IMR-90 (cell line): ENCODE measurements at regions not wholly inside any gene's neighbourhood (a gene's known extent, or its start where the extent isn't known, plus 50 kb on each side); places are given as distances from the start of the nearest gene placed in this dataset.

ENCODE experiments used
- ATAC-seq: fragments of 200-7000 bp; cut with Tn5 transposase; 2 replicates; pipeline ENCODE4 v1.9.1; 2020; ENCODE audit warnings: low read depth, mild to moderate bottlenecking, moderate library complexity
- BruUV-seq: library from RNA; stranded (reverse); fragments of 400-500 nt; replicated peaks from 2 replicates; lab custom pipeline; 2021; lab: Mats Ljungman, UMichigan
- CTCF ChIA-PET: fragments of 300-600 bp; formaldehyde crosslinking; extraction: SDS; loops from one replicate; lab custom pipeline; 2021; ENCODE audit warnings: antibody characterized with exemption; lab: Yijun Ruan, JAX
- POLR2A ChIA-PET: fragments of 300-600 bp; sonication (Branson Sonifier 250); formaldehyde crosslinking; loops from one replicate; lab custom pipeline; 2022; ENCODE audit warnings: antibody characterized with exemption; ENCODE audit not compliant: unreplicated experiment; lab: Charles Lee
- DNase-seq: peaks from one replicate; pipeline ENCODE4 v3.0.0; 2013
- H2AFZ ChIP-seq: replicated peaks from 2 replicates; pipeline ENCODE3; 2013; ENCODE audit warnings: low read length, mild to moderate bottlenecking; ENCODE audit not compliant: poor library complexity
- H2AK5ac ChIP-seq: 2 replicates; pipeline ENCODE4 v1.6.1; 2013; ENCODE audit warnings: low read depth, low read length, inconsistent platforms
- H2AK9ac ChIP-seq: replicated peaks from 2 replicates; pipeline ENCODE3; 2013; ENCODE audit warnings: mild to moderate bottlenecking, low read depth, low read length, moderate library complexity; ENCODE audit not compliant: poor library complexity
- H2BK120ac ChIP-seq: 2 replicates; pipeline ENCODE4 v1.6.1; 2013; ENCODE audit warnings: low read depth, low read length, inconsistent platforms
- H2BK15ac ChIP-seq: 3 replicates; pipeline ENCODE4 v1.6.1; 2013; ENCODE audit warnings: low read depth, low read length, inconsistent platforms
- H2BK20ac ChIP-seq: 2 replicates; pipeline ENCODE4 v1.6.1; 2013; ENCODE audit warnings: low read depth, mild to moderate bottlenecking, inconsistent platforms, low read length, moderate library complexity
- H2BK5ac ChIP-seq: 2 replicates; pipeline ENCODE4 v1.6.1; 2013; ENCODE audit warnings: mild to moderate bottlenecking, low read depth, low read length, inconsistent platforms; ENCODE audit not compliant: poor library complexity, severe bottlenecking
- H3K14ac ChIP-seq: replicated peaks from 2 replicates; pipeline ENCODE4 v1.6.1; 2013; ENCODE audit warnings: low read depth, low read length, inconsistent platforms
- H3K18ac ChIP-seq: 2 replicates; pipeline ENCODE4 v1.6.1; 2013; ENCODE audit warnings: low read depth, low read length, control low read depth
- H3K23ac ChIP-seq: 2 replicates; pipeline ENCODE4 v1.6.1; 2013; ENCODE audit warnings: low read depth, low read length, inconsistent platforms
- H3K27ac ChIP-seq: 2 replicates; pipeline ENCODE4 v1.5.1; 2013; ENCODE audit warnings: mild to moderate bottlenecking, control low read depth, low read length; ENCODE audit not compliant: insufficient read depth
- H3K27me3 ChIP-seq: 2 replicates; pipeline ENCODE4 v1.6.1; 2013; ENCODE audit warnings: low read length; ENCODE audit not compliant: control insufficient read depth, insufficient read depth
- H3K36me3 ChIP-seq: 2 replicates; pipeline ENCODE4 v1.6.1; 2013; ENCODE audit warnings: low read length, mixed read lengths; ENCODE audit not compliant: control insufficient read depth, insufficient read depth
- H3K4ac ChIP-seq: 2 replicates; pipeline ENCODE4 v1.6.1; 2013; ENCODE audit warnings: low read depth, low read length, inconsistent platforms
- H3K4me1 ChIP-seq: 2 replicates; pipeline ENCODE4 v1.6.1; 2013; ENCODE audit warnings: low read length, mixed read lengths; ENCODE audit not compliant: control insufficient read depth, insufficient read depth
- H3K4me2 ChIP-seq: 2 replicates; pipeline ENCODE4 v1.6.1; 2013; ENCODE audit warnings: low read depth, mild to moderate bottlenecking, control low read depth, low read length, moderate library complexity
- H3K4me3 ChIP-seq: 2 replicates; pipeline ENCODE4 v1.5.1; 2013; ENCODE audit warnings: low read depth, mild to moderate bottlenecking, control low read depth, low read length, moderate library complexity; ENCODE audit not compliant: insufficient read depth
- H3K56ac ChIP-seq: 2 replicates; pipeline ENCODE4 v1.6.1; 2013; ENCODE audit warnings: low read length, inconsistent platforms; ENCODE audit not compliant: insufficient read depth; ENCODE audit errors: extremely low read depth
- H3K79me1 ChIP-seq, 2 experiments: 2 replicates each; pipeline ENCODE4 v1.6.1; 2013; ENCODE audit warnings: low read length in 2 of 2, inconsistent platforms in 1 of 2, low read depth in 1 of 2
- H3K9ac ChIP-seq: 2 replicates; pipeline ENCODE4 v1.6.1; 2013; ENCODE audit warnings: low read depth, low read length, control low read depth
- H3K9me1 ChIP-seq: 2 replicates; pipeline ENCODE4 v1.6.1; 2013; ENCODE audit warnings: low read length, inconsistent platforms; ENCODE audit not compliant: insufficient read depth
- H3K9me3 ChIP-seq: 2 replicates; pipeline ENCODE4 v1.6.1; 2013; ENCODE audit warnings: low read length; ENCODE audit not compliant: control insufficient read depth, insufficient read depth
- H4K20me1 ChIP-seq: 2 replicates; pipeline ENCODE4 v1.6.1; 2013; ENCODE audit warnings: low read length, inconsistent platforms; ENCODE audit not compliant: insufficient read depth
- H4K5ac ChIP-seq: 2 replicates; pipeline ENCODE4 v1.6.1; 2013; ENCODE audit warnings: mild to moderate bottlenecking, low read depth, low read length, control low read depth
- H4K8ac ChIP-seq, 2 experiments: 2 replicates each; pipeline ENCODE4 v1.6.1; 2013; ENCODE audit warnings: low read depth in 2 of 2, low read length in 2 of 2, control low read depth in 1 of 2, inconsistent platforms in 1 of 2
- H4K91ac ChIP-seq: 2 replicates; pipeline ENCODE4 v1.6.1; 2013; ENCODE audit warnings: low read depth, low read length, inconsistent platforms; ENCODE audit not compliant: insufficient read depth
- BHLHE40 ChIP-seq: fragments of 150-350 bp; IDR thresholded peaks from 2 replicates; pipeline ENCODE4 v1.6.1; 2016; ENCODE audit warnings: mild to moderate bottlenecking, low read depth, low read length
- CEBPB ChIP-seq: IDR thresholded peaks from 2 replicates; pipeline ENCODE4 v1.6.1; 2012; ENCODE audit warnings: low read depth, low read length, improper control_type of control experiment
- FOS ChIP-seq: fragments of 150-350 bp; IDR thresholded peaks from 2 replicates; pipeline ENCODE4 v1.6.1; 2016; ENCODE audit warnings: low read depth, low read length
- MAFK ChIP-seq: IDR thresholded peaks from 2 replicates; pipeline ENCODE4 v1.6.1; 2012; ENCODE audit warnings: low read depth, low read length, improper control_type of control experiment
- MAZ ChIP-seq: IDR thresholded peaks from 2 replicates; pipeline ENCODE4 v1.6.1; 2012; ENCODE audit warnings: low read depth, mild to moderate bottlenecking, low read length, improper control_type of control experiment, moderate library complexity, borderline replicate concordance
- MXI1 ChIP-seq: IDR thresholded peaks from 2 replicates; pipeline ENCODE4 v1.6.1; 2012; ENCODE audit warnings: low read depth, mild to moderate bottlenecking, low read length, moderate library complexity, borderline replicate concordance
- NFE2L2 ChIP-seq: fragments of 150-350 bp; IDR thresholded peaks from 2 replicates; pipeline ENCODE4 v1.6.1; 2016; ENCODE audit warnings: low read depth, mild to moderate bottlenecking, low read length
- POLR2A ChIP-seq: IDR thresholded peaks from 2 replicates; pipeline ENCODE4 v1.6.1; 2012; ENCODE audit warnings: mild to moderate bottlenecking, low read depth, low read length
- RAD21 ChIP-seq: IDR thresholded peaks from 2 replicates; pipeline ENCODE4 v1.6.1; 2012; ENCODE audit warnings: low read length, improper control_type of control experiment
- RCOR1 ChIP-seq: IDR thresholded peaks from 2 replicates; pipeline ENCODE4 v1.6.1; 2012; ENCODE audit warnings: mild to moderate bottlenecking, low read length, improper control_type of control experiment; ENCODE audit not compliant: insufficient replicate concordance
- SMC3 ChIP-seq: fragments of 150-350 bp; IDR thresholded peaks from 2 replicates; pipeline ENCODE4 v1.6.1; 2016; ENCODE audit warnings: low read depth, mild to moderate bottlenecking, antibody characterized with exemption, low read length, moderate library complexity
- WGBS, 2 experiments: methylation state at CpG; one replicate each; pipeline versions ENCODE4 v1.1.5 to v1.1.7; 2013; ENCODE audit warnings: missing lambda C conversion rate in 2 of 2; ENCODE audit not compliant: insufficient read length in 1 of 2; ENCODE audit errors: extremely low coverage in 2 of 2; 5-methylcytosine and 5-hydroxymethylcytosine counted together
- dilution Hi-C: fragments of 300-500 bp; cut with HindIII; formaldehyde crosslinking; loops from one replicate; pipeline ENCODE4 v1.14.3; 2018; ENCODE audit warnings: low sequenced_read_pairs; ENCODE audit not compliant: unreplicated experiment
- in situ Hi-C: fragments of 300-500 bp; cut with MboI; formaldehyde crosslinking; loops from 3 replicates; pipeline ENCODE4 v1.14.3; 2019; ENCODE audit warnings: low sequenced_read_pairs, inconsistent platforms, mixed read lengths
- intact Hi-C: fragments of 100-400 bp; cut with micrococcal nuclease; formaldehyde crosslinking; loops from 2 replicates; pipeline ENCODE4 v1.10.0; 2022
- TF ChIP-seq, protein P1 (sequence below): fragments of 150-350 bp; IDR thresholded peaks from 2 replicates; pipeline ENCODE4 v1.6.1; 2016; ENCODE audit warnings: low read depth, mild to moderate bottlenecking, low read length, moderate library complexity, borderline replicate concordance
- TF ChIP-seq, protein P2 (sequence below): conservative IDR thresholded peaks from 2 replicates; pipeline ENCODE4 v1.5.1; 2012; ENCODE audit warnings: mild to moderate bottlenecking, low read depth, low read length, improper control_type of control experiment
- TF ChIP-seq, protein P3 (sequence below): fragments of 150-350 bp; IDR thresholded peaks from 2 replicates; pipeline ENCODE4 v1.6.1; 2017; ENCODE audit warnings: mild to moderate bottlenecking, antibody characterized with exemption, low read length, low read depth

DNA sequence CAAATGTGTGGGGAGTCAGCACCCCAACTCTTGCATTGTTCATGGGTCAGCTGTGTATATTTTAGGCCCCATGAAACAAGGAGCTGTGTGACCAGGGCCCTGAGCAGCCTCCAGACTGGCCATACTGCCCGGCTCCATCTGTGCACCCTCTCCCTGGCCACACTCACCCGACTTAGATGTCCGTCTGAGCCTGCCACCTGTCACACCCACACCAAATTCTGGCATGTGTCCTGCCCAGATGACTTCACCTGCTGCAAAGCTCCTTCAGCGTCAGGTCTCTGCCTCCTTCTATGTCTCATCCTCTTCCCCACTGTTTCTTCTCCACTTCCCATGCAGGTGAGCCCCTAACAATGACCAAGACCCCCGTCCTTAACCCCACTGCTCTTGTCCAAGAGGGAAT, 88.1 kb upstream of the THBS2 start:
- ATAC-seq (no peak), DNase-seq (no peak)
- in situ Hi-C loops: no loop called here
- H3K23ac ChIP-seq: no peak overlapping the region
- no peak overlapping the region for H2AFZ ChIP-seq
- TF ChIP-seq SMC3 (no peak), BHLHE40 (no peak), RAD21 (no peak), NFE2L2 (no peak), RCOR1 (no peak), POLR2A (no peak), CEBPB (no peak), FOS (no peak), MAZ (no peak), MXI1 (no peak), MAFK (no peak)
- TF ChIP-seq, protein P1, sequence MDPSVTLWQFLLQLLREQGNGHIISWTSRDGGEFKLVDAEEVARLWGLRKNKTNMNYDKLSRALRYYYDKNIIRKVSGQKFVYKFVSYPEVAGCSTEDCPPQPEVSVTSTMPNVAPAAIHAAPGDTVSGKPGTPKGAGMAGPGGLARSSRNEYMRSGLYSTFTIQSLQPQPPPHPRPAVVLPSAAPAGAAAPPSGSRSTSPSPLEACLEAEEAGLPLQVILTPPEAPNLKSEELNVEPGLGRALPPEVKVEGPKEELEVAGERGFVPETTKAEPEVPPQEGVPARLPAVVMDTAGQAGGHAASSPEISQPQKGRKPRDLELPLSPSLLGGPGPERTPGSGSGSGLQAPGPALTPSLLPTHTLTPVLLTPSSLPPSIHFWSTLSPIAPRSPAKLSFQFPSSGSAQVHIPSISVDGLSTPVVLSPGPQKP: no peak
- TF ChIP-seq, protein P2, sequence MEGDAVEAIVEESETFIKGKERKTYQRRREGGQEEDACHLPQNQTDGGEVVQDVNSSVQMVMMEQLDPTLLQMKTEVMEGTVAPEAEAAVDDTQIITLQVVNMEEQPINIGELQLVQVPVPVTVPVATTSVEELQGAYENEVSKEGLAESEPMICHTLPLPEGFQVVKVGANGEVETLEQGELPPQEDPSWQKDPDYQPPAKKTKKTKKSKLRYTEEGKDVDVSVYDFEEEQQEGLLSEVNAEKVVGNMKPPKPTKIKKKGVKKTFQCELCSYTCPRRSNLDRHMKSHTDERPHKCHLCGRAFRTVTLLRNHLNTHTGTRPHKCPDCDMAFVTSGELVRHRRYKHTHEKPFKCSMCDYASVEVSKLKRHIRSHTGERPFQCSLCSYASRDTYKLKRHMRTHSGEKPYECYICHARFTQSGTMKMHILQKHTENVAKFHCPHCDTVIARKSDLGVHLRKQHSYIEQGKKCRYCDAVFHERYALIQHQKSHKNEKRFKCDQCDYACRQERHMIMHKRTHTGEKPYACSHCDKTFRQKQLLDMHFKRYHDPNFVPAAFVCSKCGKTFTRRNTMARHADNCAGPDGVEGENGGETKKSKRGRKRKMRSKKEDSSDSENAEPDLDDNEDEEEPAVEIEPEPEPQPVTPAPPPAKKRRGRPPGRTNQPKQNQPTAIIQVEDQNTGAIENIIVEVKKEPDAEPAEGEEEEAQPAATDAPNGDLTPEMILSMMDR: no peak
- TF ChIP-seq, protein P3, sequence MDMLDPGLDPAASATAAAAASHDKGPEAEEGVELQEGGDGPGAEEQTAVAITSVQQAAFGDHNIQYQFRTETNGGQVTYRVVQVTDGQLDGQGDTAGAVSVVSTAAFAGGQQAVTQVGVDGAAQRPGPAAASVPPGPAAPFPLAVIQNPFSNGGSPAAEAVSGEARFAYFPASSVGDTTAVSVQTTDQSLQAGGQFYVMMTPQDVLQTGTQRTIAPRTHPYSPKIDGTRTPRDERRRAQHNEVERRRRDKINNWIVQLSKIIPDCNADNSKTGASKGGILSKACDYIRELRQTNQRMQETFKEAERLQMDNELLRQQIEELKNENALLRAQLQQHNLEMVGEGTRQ: no peak
- H3K9me3 ChIP-seq: 0 out of 2 replicates have a peak, but pooled peaks cover 2% of the 10 kb centered on the region
- no peak overlapping the region for H3K4me2 ChIP-seq
- no peak overlapping the region for H2BK5ac ChIP-seq
- no peak overlapping the region for H2AK9ac ChIP-seq
- no peak overlapping the region for H3K4ac ChIP-seq
- intact Hi-C loops: no loop called here
- dilution Hi-C loops: no loop called here
- no peak overlapping the region for H3K9ac ChIP-seq
- H3K36me3 ChIP-seq: no peaks in the 10 kb centered on the region
- H2BK15ac ChIP-seq: no peak overlapping the region
- no peak overlapping the region for H4K5ac ChIP-seq
- H3K27me3 ChIP-seq: no peaks in the 10 kb centered on the region
- no peaks in the 10 kb centered on the region for H3K4me1 ChIP-seq
- H3K4me3 ChIP-seq: no peak overlapping the region
- no peak overlapping the region for H3K27ac ChIP-seq
- ChIA-PET CTCF (no interaction called here), POLR2A (no interaction called here)
- no peak overlapping the region for H2BK20ac ChIP-seq
- no peak overlapping the region for H3K56ac ChIP-seq
- H4K91ac ChIP-seq: no peak overlapping the region
- H3K79me1 ChIP-seq: no peaks in the 10 kb centered on the region
- H4K8ac ChIP-seq: no peak overlapping the region
- BruUV-seq: no TSS peak
- no peak overlapping the region for H2BK120ac ChIP-seq
- H3K14ac ChIP-seq: no peak overlapping the region
- H3K9me1 ChIP-seq: no peaks in the 10 kb centered on the region
- no peaks in the 10 kb centered on the region for H4K20me1 ChIP-seq
- no peak overlapping the region for H2AK5ac ChIP-seq
- no peak overlapping the region for H3K18ac ChIP-seq
- 62% methylated on average over 3 of the region's 5 CpGs; no CpG with 5 or more reads in 1 of the 2 experiments for WGBS, 2 experiments
